ENCODE measurements at regions not wholly inside any gene's neighbourhood (a gene's known extent, or its start where the extent isn't known, plus 50 kb on each side); places are given as distances from the start of the nearest gene placed in this dataset.

DNA sequence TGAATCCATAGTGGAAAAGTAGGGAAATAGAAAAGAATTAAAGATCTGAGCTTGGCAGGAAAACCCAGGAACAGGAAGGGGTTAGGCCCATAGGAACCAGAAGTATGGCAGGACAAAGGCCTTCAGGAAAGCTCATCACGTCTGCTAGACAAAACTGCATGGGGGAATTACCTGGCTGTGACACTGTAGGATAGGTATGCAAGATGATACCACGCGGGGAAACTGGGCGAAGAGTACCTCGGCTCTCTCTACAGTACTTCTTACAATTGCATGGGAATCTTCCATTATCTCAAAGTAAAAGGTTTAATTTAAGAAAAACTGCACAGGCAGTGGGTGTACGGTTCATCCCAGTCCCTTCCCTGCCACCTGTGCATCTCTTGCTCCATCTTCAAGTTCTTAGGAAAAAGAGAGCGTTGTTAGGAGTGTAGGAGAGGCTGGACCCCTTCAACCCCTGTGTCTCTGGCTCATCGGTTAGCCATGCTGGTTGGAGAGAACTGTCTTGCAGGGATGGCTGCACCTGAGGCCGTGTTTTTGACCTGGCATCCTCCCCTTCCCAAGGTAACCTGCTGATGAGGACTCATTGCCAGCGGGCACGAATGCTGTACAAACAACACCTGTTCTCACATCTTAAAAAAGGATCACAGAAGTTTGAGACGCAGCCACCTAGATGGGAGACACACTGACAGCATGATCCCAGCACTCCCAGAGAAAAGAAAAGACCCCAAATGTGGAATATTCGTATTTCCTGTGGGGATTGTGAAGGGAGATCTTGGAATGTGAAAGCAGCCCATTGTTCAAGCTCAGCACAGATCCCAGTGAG lies 120.5 kb upstream of the COPS8 start:
- no peak for DNase-seq

DNA sequence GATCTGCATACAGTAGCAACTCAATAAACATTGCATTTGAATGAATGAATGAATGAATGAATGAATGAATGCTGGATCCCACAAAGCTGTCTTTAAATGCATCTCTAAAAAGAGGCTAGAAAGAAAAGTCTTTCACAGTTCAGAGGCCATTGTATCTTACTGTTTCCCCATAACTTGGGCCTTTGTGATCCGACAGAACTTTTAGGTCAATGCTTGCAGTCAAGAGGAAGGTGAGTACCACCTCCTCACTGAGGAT lies 119.9 kb upstream of the COPS8 start:
- no peak for DNase-seq

DNA sequence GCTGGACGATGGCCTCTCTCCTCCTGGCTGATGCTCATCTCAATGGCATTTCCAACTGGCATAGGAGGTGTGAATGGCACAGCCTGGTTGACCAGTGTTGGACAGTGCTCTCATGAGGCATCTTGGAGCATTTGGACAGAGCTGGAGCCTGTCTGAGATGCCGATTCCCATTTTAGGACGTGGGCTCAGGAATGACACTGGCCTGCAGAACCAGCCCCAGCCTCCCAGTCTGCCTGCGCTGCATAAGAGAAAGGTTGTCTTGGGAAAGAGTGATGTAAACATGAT lies 118.2 kb upstream of the COPS8 start:
- no peak for DNase-seq

DNA sequence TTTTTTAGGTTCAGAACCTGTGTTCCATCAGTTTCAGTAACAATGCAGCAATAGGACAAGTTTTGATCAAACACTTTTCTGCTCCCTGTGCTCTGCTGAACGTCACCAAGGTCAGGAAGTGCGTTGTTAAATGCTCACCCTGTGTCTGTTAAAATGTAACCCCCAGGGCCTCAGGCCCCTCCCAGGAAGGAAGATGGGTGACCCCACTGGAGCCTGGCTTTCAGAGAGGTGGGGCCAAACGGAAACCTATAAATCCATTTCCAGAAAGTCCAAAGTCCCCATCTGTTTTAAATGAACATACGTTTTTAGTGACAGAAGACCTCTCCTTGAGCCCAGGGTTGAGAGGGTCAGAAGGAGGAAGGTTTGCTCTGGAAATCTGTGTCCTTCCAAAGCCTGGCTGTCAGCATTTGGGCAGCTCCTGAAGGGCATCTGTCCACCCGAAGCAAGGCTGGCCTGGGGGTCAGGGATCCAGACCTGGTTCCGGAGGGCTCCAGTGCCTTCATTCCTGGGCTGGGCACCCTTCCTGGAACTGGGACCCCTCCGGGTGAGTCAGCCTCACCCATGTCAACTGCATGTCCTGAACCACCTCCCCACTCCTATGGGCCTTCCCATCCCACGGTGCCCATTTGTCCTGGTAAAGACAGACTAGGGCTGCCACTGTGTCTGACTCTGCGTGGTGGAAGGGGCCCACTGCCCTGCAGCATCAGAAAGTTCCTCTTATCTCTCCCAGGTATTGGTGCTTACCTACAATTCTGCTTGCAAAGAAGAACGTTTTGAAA lies 117.4 kb upstream of the COPS8 start:
- peak; percentile 31 to 83 (median 64) for DNase-seq

DNA sequence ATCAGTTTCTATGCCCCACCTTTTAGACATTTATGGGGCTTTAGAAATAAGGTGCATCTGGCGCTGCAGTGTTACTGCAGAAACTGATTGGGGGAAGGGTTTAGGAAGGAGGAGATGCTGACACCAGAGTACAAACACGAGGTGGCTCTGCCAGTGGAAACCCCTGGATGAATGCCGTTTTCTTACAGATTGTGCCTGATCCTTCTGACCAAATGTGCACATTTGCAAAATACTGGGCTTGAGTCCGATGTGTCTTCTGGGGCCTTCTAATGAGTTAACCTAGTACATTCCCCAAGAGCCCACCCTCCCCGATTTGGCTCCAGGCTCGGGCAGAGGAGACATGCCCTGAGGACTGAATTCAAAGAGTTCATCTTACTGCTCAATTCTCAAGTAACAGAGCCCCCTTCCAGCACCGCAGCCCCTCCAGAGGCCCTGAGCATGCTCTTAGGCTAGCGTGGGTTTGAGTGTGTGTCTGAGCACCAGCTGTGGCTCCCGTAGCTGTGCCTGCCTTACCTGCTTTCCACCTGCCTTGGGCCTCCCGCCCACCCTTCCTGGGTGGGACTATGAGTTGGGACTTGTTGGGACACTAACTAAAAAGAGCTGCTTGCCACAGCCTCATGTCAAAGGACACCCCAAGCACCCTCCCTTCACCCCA lies 116.7 kb upstream of the COPS8 start:
- DNase-seq, result peak in 3 of 6 experiments; percentile 12 to 34 (median 15)

- peak in 4 of 6 experiments; percentile 7 to 42 (median 28) for DNase-seq
These were observed 115.7 kb upstream of the COPS8 start for GRCh38 chr2:236969767-236970655.

GRCh38 chr2:236970656-236971010 lies 115.1 kb upstream of the COPS8 start:
- no peak for DNase-seq

- no peak for DNase-seq
These were observed 114.4 kb upstream of the COPS8 start for GRCh38 chr2:236971131-236971821.

GRCh38 chr2:236971919-236972381 lies 113.7 kb upstream of the COPS8 start:
- no peak for DNase-seq

- DNase-seq, result no peak
These were observed 113.0 kb upstream of the COPS8 start for GRCh38 chr2:236972491-236973342.

DNA sequence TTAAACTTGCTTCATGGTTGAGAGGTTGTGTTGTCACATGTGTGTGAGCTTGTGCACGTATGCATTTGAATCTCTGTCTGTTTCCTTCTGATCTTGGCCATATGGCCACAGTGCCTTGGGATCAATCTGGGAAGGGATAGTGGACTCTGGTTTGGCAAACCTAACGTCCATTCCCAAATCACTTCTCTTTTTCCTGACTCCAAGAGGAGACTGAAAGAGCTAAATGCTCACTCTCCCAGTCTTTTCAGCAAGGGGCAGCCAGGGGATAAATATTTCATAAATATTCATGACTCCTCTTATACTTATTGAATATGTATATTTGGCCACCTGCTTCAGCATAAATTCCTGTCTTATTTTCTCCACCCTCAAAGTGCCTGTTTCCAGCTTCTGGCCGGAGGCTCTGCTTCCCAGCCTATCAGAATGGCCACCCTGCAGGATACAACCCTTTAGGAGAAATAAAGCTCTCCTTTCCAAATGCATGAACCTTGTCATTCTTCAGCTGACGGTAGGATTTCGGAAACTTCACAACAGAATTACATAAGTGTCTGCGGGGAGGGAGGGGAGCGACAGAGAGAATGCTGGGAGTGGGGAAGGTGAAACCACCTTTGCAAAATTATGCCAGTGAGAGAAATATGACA lies 112.2 kb upstream of the COPS8 start:
- no peak for DNase-seq

DNA sequence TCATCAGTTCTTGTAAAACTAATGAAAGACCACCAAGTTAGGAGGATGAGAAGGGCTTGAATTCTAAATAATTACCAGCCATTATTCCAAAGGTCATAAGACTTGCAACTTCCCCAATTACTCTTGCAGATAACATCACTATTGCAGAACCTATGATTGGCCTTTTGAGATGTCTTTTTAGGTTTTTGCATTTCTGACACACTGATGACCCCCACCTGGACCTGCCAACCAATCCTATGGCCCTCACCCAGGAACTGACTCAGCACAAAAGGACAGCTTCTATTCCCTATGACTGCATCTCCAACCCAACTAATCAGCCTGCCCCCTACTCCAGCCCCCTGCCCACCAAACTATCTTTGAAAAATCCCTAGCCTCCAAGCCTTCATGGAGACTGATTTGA lies 111.5 kb upstream of the COPS8 start:
- no peak for DNase-seq

GRCh38 chr2:236974752-236975151 lies 110.9 kb upstream of the COPS8 start:
- no peak for DNase-seq

- DNase-seq, result no peak
These were observed 109.9 kb upstream of the COPS8 start for GRCh38 chr2:236975766-236976165.

GRCh38 chr2:236976266-236977062 lies 109.2 kb upstream of the COPS8 start:
- DNase-seq, result no peak

DNA sequence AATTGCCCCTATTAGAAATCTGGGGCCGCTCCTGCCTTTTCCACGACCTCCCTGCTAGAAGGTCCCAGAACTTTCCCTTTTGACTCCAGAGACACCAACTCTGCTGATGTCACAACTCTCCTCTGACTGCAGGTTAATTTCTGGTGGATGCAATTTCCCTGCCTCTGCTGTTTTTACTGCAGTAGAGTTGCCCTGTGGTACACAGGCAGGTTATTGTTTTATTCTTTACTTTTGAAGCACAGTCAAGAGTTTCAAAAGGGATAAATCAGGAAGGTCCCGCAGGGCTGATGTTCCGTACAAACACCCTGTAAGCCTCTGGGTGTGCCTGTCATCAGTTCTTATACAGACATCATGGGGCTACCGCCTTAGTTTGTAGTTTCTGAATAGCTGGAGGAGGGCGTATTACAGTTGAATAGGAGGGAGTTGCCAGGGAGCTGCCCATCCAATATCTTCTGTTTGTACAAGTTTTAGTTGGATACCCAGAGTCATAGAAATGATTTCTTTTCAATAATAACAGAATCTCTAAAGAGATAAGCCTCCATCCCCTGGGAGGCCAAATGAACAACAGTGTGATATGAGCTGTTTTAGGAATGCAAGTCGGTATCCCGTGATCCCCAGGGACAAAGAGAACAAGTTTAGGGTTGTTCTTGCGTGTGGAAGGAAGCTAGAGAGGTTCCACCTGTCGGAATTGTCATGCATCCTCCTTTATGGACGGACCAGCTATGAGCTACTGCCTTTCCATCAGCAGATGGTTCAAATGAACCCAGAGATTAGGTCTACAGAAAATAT lies 108.4 kb upstream of the COPS8 start:
- DNase-seq, result no peak

DNA sequence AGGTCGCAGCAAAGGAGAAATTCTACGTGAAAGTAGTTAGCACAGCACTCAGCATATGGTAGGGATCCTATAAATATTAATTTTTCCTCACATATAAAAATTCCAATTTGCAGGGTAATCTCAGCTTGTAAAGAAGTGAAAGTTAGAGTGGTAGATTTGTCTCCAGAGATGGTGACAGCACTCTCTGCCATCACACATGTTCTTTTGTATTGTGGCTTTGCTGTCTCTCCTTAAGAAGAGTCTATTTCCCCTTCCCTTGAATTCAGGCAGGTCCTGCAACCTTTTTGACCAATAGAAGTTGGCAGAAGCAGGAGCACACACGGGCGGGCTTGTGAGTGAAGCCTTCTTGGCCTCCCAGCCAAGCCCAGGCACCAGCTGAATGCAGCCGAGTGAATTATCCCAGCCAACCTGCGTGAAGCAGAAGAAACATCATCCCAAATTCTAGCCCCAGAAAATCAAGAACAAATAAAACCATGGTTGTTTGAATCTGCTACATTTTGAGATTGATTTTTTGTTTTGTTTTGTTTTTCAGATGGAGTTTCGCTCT lies 107.8 kb upstream of the COPS8 start:
- no peak for DNase-seq

GRCh38 chr2:236979664-236980063 lies 106.0 kb upstream of the COPS8 start:
- DNase-seq, result no peak

DNA sequence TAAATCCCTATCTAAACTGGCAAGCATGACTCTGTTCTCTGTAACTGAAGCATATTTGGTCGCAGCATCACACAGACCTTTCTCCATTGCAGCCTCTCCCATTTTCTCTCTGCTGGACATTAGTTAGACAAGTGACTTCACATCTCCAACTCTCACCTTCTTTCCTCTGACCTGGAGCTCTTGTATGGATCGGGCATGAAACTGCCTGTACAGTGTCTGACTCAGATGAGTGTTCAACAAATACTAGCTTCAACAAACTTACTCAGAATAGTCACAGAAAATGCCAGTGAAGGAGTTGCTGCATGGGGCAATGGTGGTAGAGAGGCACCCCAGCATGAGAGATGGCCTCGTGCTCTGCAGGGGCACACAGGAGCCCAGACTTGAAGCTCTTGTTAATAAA lies 104.7 kb upstream of the COPS8 start:
- no peak for DNase-seq

All from stimulated activated naive CD4-positive, alpha-beta T cell (primary cell).